ENCODE measurements at regions not wholly inside any gene's neighbourhood (a gene's known extent, or its start where the extent isn't known, plus 50 kb on each side); places are given as distances from the start of the nearest gene placed in this dataset.

GRCh38 chr2:59440491-59440890 lies 1113.0 kb downstream of the BCL11A start:
- TF ChIP-seq CTCF (IDR thresholded peaks at IDR 0.05; ENCODE audit: insufficient read depth, low read length) (no peak), POLR2AphosphoS5 (IDR thresholded peaks at IDR 0.05; ENCODE audit: low read depth) (no peak), SPI1 (IDR thresholded peaks at IDR 0.05; ENCODE audit: borderline replicate concordance, low read depth) (no peak)
- TF ChIP-seq, protein P1, sequence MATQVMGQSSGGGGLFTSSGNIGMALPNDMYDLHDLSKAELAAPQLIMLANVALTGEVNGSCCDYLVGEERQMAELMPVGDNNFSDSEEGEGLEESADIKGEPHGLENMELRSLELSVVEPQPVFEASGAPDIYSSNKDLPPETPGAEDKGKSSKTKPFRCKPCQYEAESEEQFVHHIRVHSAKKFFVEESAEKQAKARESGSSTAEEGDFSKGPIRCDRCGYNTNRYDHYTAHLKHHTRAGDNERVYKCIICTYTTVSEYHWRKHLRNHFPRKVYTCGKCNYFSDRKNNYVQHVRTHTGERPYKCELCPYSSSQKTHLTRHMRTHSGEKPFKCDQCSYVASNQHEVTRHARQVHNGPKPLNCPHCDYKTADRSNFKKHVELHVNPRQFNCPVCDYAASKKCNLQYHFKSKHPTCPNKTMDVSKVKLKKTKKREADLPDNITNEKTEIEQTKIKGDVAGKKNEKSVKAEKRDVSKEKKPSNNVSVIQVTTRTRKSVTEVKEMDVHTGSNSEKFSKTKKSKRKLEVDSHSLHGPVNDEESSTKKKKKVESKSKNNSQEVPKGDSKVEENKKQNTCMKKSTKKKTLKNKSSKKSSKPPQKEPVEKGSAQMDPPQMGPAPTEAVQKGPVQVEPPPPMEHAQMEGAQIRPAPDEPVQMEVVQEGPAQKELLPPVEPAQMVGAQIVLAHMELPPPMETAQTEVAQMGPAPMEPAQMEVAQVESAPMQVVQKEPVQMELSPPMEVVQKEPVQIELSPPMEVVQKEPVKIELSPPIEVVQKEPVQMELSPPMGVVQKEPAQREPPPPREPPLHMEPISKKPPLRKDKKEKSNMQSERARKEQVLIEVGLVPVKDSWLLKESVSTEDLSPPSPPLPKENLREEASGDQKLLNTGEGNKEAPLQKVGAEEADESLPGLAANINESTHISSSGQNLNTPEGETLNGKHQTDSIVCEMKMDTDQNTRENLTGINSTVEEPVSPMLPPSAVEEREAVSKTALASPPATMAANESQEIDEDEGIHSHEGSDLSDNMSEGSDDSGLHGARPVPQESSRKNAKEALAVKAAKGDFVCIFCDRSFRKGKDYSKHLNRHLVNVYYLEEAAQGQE (IDR thresholded peaks at IDR 0.05; ENCODE audit: insufficient replicate concordance, low read depth) = no peak

All from HL-60 (cell line).